Neural progenitor cell (in vitro differentiated cells): ENCODE measurements at regions not wholly inside any gene's neighbourhood (a gene's known extent, or its start where the extent isn't known, plus 50 kb on each side); places are given as distances from the start of the nearest gene placed in this dataset.

ENCODE experiments used
- EZH2 ChIP-seq: fragments of 200-600 bp; sonication (generic); IDR thresholded peaks from 2 replicates; pipeline ENCODE4 v1.6.1; 2017; ENCODE audit warnings: antibody characterized with exemption, mild to moderate bottlenecking, moderate library complexity
- TF ChIP-seq, protein P1 (sequence below): fragments of 200-600 bp; sonication (generic); IDR thresholded peaks from 2 replicates; pipeline ENCODE4 v1.5.1; 2017; ENCODE audit warnings: antibody characterized with exemption, mild to moderate bottlenecking

- TF ChIP-seq, protein P1, sequence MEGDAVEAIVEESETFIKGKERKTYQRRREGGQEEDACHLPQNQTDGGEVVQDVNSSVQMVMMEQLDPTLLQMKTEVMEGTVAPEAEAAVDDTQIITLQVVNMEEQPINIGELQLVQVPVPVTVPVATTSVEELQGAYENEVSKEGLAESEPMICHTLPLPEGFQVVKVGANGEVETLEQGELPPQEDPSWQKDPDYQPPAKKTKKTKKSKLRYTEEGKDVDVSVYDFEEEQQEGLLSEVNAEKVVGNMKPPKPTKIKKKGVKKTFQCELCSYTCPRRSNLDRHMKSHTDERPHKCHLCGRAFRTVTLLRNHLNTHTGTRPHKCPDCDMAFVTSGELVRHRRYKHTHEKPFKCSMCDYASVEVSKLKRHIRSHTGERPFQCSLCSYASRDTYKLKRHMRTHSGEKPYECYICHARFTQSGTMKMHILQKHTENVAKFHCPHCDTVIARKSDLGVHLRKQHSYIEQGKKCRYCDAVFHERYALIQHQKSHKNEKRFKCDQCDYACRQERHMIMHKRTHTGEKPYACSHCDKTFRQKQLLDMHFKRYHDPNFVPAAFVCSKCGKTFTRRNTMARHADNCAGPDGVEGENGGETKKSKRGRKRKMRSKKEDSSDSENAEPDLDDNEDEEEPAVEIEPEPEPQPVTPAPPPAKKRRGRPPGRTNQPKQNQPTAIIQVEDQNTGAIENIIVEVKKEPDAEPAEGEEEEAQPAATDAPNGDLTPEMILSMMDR = no peak
- TF ChIP-seq EZH2 = no peak
Measured at GRCh38 chrX:83326539-83326938, 181.6 kb upstream of the POU3F4 start.
